Endothelial cell of umbilical vein (primary cell): ENCODE measurements at regions not wholly inside any gene's neighbourhood (a gene's known extent, or its start where the extent isn't known, plus 50 kb on each side); places are given as distances from the start of the nearest gene placed in this dataset.

Experiments
- BruUV-seq: library from RNA; stranded (reverse); fragments of 400-500 nt; replicated peaks from 2 replicates; lab custom pipeline; 2021; lab: Mats Ljungman, UMichigan
- CTCF ChIA-PET: fragments of 300-600, 350-600 bp; sonication (Branson Sonifier 250); formaldehyde crosslinking; loops from one replicate; lab custom pipeline; 2021; ENCODE audit warnings: antibody characterized with exemption, inconsistent platforms; lab: Charles Lee
- POLR2A ChIA-PET: fragments of 300-600, 350-600 bp; sonication (Branson Sonifier 250); formaldehyde crosslinking; loops from one replicate; lab custom pipeline; 2021; ENCODE audit warnings: antibody characterized with exemption, inconsistent platforms; lab: Charles Lee
- DNase-seq: peaks from one replicate; pipeline ENCODE4 v3.0.0-alpha.2; 2011; ENCODE audit warnings: low read depth, low spot score
- FAIRE-seq: peaks from 2 replicates; lab custom pipeline; 2011; peaks lifted over from hg19 to GRCh38; lab: Jason Lieb, UNC
- H2AFZ ChIP-seq: 2 replicates; pipeline ENCODE4 v1.6.0; 2012; ENCODE audit warnings: low read depth, low read length, control low read depth, inconsistent platforms
- H3K27ac ChIP-seq: 2 replicates; pipeline ENCODE4 v1.5.1; 2011; ENCODE audit warnings: low read depth, mild to moderate bottlenecking, control low read depth, low read length, moderate library complexity; ENCODE audit not compliant: insufficient read depth
- H3K27me3 ChIP-seq, 2 experiments: 2 replicates each; pipeline versions ENCODE4 v1.6.0 to v1.6.1; 2011; ENCODE audit warnings: low read length in 2 of 2, mixed read lengths in 1 of 2; ENCODE audit not compliant: control insufficient read depth in 2 of 2, insufficient read depth in 2 of 2
- H3K36me3 ChIP-seq, 2 experiments: 2 replicates in 1 of 2; 3 replicates in 1 of 2; pipeline ENCODE4 v1.5.1; 2011; ENCODE audit warnings: low read length in 2 of 2, mild to moderate bottlenecking in 1 of 2, moderate library complexity in 1 of 2; ENCODE audit not compliant: control insufficient read depth in 2 of 2, insufficient read depth in 2 of 2; ENCODE audit errors: extremely low read depth in 1 of 2
- H3K4me1 ChIP-seq: 3 replicates; pipeline ENCODE4 v1.5.1; 2011; ENCODE audit warnings: mild to moderate bottlenecking, low read length; ENCODE audit not compliant: control insufficient read depth, insufficient read depth; ENCODE audit errors: extremely low read depth
- H3K4me2 ChIP-seq: 2 replicates; pipeline ENCODE4 v1.6.1; 2011; ENCODE audit warnings: low read length, control low read depth, mixed read lengths; ENCODE audit not compliant: insufficient read depth
- H3K4me3 ChIP-seq, 3 experiments: fragments of 200-600 bp in 1 of 3; sonication (generic), shearing (Covaris generic) in 1 of 3; replicated peaks in 1 of 3; 2 replicates each; pipeline ENCODE4 v1.5.1; 2011 to 2016; ENCODE audit warnings: control low read depth in 3 of 3, low read length in 3 of 3, mild to moderate bottlenecking in 2 of 3, inconsistent platforms in 1 of 3, low read depth in 1 of 3, moderate library complexity in 1 of 3; ENCODE audit not compliant: insufficient read depth in 1 of 3
- H3K79me2 ChIP-seq: 2 replicates; pipeline ENCODE4 v1.6.0; 2012; ENCODE audit warnings: low read length, inconsistent platforms; ENCODE audit not compliant: control insufficient read depth, insufficient read depth
- H3K9ac ChIP-seq: replicated peaks from 2 replicates; pipeline ENCODE3; 2011; ENCODE audit warnings: low read length, control low read depth; ENCODE audit not compliant: insufficient read depth; ENCODE audit errors: extremely low read depth
- H3K9me1 ChIP-seq: replicated peaks from 3 replicates; pipeline ENCODE4 v1.6.0; 2011; ENCODE audit warnings: mild to moderate bottlenecking, low read length; ENCODE audit not compliant: control insufficient read depth, insufficient read depth; ENCODE audit errors: extremely low read depth
- H3K9me3 ChIP-seq: replicated peaks from 2 replicates; pipeline ENCODE4 v1.5.1; 2012; ENCODE audit warnings: low read length, inconsistent platforms; ENCODE audit not compliant: control insufficient read depth, insufficient read depth
- H4K20me1 ChIP-seq: replicated peaks from 2 replicates; pipeline ENCODE3; 2011; ENCODE audit warnings: mild to moderate bottlenecking, low read length; ENCODE audit not compliant: control insufficient read depth, insufficient read depth; ENCODE audit errors: extremely low read depth
- CTCF ChIP-seq, 2 donors: IDR thresholded peaks; 1 replicate in 1 of 2; 2 replicates in 1 of 2; pipeline ENCODE4 v1.5.1; 2011; ENCODE audit warnings: low read length in 2 of 2, mild to moderate bottlenecking in 2 of 2, moderate library complexity in 2 of 2, control low read depth in 1 of 2, inconsistent platforms in 1 of 2, low read depth in 1 of 2; ENCODE audit not compliant: insufficient read depth in 1 of 2; ENCODE audit errors: extremely low read depth in 1 of 2
- EZH2 ChIP-seq: IDR thresholded peaks from 2 replicates; pipeline ENCODE4 v1.6.1; 2012; ENCODE audit warnings: borderline replicate concordance, low read depth, mild to moderate bottlenecking, moderate library complexity, low read length, inconsistent platforms; ENCODE audit not compliant: severe bottlenecking
- FOS ChIP-seq: IDR thresholded peaks from 2 replicates; pipeline ENCODE4 v1.6.1; 2011; ENCODE audit warnings: mild to moderate bottlenecking, low read length, moderate library complexity, borderline replicate concordance; ENCODE audit not compliant: insufficient read depth
- GATA2 ChIP-seq: IDR thresholded peaks from 2 replicates; pipeline ENCODE4 v1.7.0; 2011; ENCODE audit warnings: low read depth, mild to moderate bottlenecking, moderate library complexity, mixed read lengths, low read length; ENCODE audit not compliant: insufficient read length, insufficient read depth
- JUN ChIP-seq: IDR thresholded peaks from 2 replicates; pipeline ENCODE4 v1.6.1; 2011; ENCODE audit warnings: borderline replicate concordance, low read depth; ENCODE audit not compliant: insufficient read length, insufficient read depth
- MAX ChIP-seq: IDR thresholded peaks from 2 replicates; pipeline ENCODE4 v1.6.1; 2011; ENCODE audit not compliant: insufficient read depth, insufficient read length
- MYC ChIP-seq: IDR thresholded peaks from one replicate; pipeline ENCODE4 v1.6.1; 2011; ENCODE audit warnings: mild to moderate bottlenecking, low read depth, low read length
- POLR2A ChIP-seq: IDR thresholded peaks from 2 replicates; pipeline ENCODE4 v1.6.1; 2012; ENCODE audit warnings: low read depth, mild to moderate bottlenecking, control low read depth, low read length
- POLR2AphosphoS5 ChIP-seq: IDR thresholded peaks from 2 replicates; pipeline ENCODE4 v1.6.1; 2012; ENCODE audit warnings: low read depth, mild to moderate bottlenecking, control low read depth, low read length, moderate library complexity; ENCODE audit not compliant: insufficient read depth
- dilution Hi-C: fragments of 300-500 bp; cut with MboI; formaldehyde crosslinking; loops from one replicate; pipeline ENCODE4 v1.15.0; 2019; ENCODE audit warnings: low sequenced_read_pairs; ENCODE audit not compliant: extremely low pct_ligation_motif_present
- intact Hi-C: fragments of 100-400 bp; cut with micrococcal nuclease; formaldehyde crosslinking; loops from one replicate; pipeline ENCODE4 v1.10.0; 2022

- no peaks in the 10 kb centered on the region for H3K4me1 ChIP-seq
- H3K9me3 ChIP-seq: no peaks in the 10 kb centered on the region
- H3K27me3 ChIP-seq: no peaks in the 10 kb centered on the region
- FAIRE-seq (no peak), DNase-seq (no peak)
- no peaks in the 10 kb centered on the region for H3K79me2 ChIP-seq
- intact Hi-C loops: no loop called here
- no peak overlapping the region for H2AFZ ChIP-seq
- H3K4me2 ChIP-seq: no peak overlapping the region
- H3K36me3 ChIP-seq: no peaks in the 10 kb centered on the region
- H4K20me1 ChIP-seq: no peaks in the 10 kb centered on the region
- H3K9ac ChIP-seq: no peak overlapping the region
- POLR2A ChIA-PET: no interaction called here
- H3K9me1 ChIP-seq: no peaks in the 10 kb centered on the region
- H3K4me3 ChIP-seq: no peak overlapping the region
- H3K27ac ChIP-seq: no peak overlapping the region
- dilution Hi-C loops: no loop called here
- no TSS peak for BruUV-seq
- no peak for TF ChIP-seq JUN
- TF ChIP-seq GATA2: no peak
- TF ChIP-seq FOS: no peak
- TF ChIP-seq MYC: no peak
- no peak for TF ChIP-seq EZH2
- TF ChIP-seq POLR2AphosphoS5: no peak
- TF ChIP-seq MAX: no peak
- TF ChIP-seq POLR2A: no peak
- TF ChIP-seq CTCF (IDR thresholded peaks at IDR 0.05; ENCODE audit: extremely low read depth in 1 of 2, insufficient read depth in 1 of 2, low read depth in 1 of 2, low read length in 2 of 2): no peak
- CTCF ChIA-PET: interaction anchor here (0.7 kb wide), 1 partner anchor 9 kb away, joined by 3 read pairs; no protein-coding TSS in a partner anchor
Observed at GRCh38 chr4:135705343-135705742, 1503.8 kb upstream of the PABPC4L start.
